ENCODE measurements at regions not wholly inside any gene's neighbourhood (a gene's known extent, or its start where the extent isn't known, plus 50 kb on each side); places are given as distances from the start of the nearest gene placed in this dataset.

DNA sequence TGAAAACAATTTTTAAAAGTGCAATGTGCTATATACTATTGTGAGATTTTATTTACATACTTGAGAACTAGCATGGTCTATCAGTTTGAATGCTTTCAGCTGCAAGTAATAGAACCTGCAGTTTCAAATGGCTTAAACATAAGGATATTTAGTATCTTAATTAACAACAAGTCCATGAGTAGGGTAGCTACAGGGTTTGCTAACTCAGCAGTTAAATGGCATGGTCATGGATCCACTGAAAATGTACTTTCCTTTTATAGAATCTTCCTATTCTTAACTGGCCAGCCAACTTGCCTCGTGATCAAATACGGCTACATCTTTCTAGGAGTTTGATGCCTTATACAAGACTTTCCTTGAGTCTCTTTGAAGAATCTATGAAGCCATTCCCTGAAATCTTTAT is 452.8 kb upstream of the SEMA6A start:
- H3K27ac ChIP-seq: no peak overlapping the region
- intact Hi-C loops (cut with DNase I; ENCODE audit: low total_unique reads): no loop called here
- H3K4me3 ChIP-seq: no peak overlapping the region
- H3K9me3 ChIP-seq: no peaks in the 10 kb centered on the region
- TF ChIP-seq POLR2AphosphoS5 (IDR thresholded peaks at IDR 0.05) (no peak), CTCF (IDR thresholded peaks at IDR 0.05 in 8 of 11, conservative IDR thresholded peaks at IDR 0.05 in 3 of 11) (no peak), POLR2A (IDR thresholded peaks at IDR 0.05) (no peak)
- H3K27me3 ChIP-seq (replicated peaks in 1 of 7): no peaks in the 10 kb centered on the region
- 85 to 96% (median 94%) methylated on average over 2 of the region's 2 CpGs for WGBS, 5 donors
- no peaks in the 10 kb centered on the region for H3K36me3 ChIP-seq
- DNase-seq: no peak
- H3K4me1 ChIP-seq: no peaks in the 10 kb centered on the region

DNA sequence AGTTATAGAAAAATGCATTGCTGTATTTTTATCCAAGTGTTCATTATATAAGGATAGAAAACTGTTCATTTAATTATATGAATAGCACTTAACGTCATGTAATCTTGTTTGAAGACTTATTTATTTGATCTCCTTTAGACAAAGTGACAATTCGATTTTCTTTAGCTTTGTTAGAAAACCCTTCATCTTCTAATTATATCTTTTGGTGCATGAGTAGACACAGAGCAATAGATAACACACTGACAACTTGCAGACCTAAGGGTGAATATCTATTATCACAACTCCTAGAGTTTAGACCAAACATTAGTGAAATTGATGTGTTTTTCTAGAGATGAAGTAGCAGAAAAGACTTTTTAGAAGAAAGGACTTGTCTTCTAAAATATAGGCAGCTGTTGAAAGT is 446.4 kb upstream of the SEMA6A start:
- H3K27ac ChIP-seq: no peak overlapping the region

DNA sequence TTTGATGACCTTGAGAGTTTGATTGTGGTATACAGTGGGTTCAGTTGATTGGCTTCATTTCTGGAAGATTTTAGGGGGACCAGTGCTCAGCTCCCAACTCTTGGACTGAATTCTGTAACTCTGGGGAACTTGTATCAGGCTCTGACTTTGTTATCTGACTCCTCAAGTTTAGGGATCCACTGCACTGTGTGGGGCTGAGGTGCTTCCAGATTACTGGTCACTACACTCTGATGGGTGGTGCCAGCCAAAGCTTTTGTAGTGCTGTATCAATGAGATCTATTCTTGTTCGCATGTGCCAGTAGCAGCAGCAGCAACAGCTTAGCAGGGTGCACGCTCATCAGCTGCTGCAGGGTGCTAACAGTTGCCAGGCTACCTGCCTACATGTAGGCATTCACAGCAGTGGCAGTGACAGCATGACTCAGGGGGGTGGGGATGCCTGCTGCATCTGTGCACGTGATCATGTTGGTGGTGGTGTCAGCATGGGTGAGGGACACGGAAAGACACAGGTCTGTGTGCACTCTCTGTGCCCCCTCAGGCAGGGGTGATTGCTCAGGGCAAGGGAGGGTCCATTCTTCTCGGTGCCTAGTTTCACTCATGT is 438.8 kb upstream of the SEMA6A start:
- Histone ChIP-seq H3K9me3 (peaks cover 0 to 24% (median 15%) of the 10 kb centered on the region in 8 donors), H3K27ac (no peak overlapping the region), H3K4me1 (no peaks in the 10 kb centered on the region), H3K27me3 (replicated peaks in 1 of 7) (no peaks in the 10 kb centered on the region), H3K4me3 (no peak overlapping the region), H3K36me3 (no peaks in the 10 kb centered on the region)
- TF ChIP-seq POLR2AphosphoS5 (IDR thresholded peaks at IDR 0.05) (no peak), POLR2A (IDR thresholded peaks at IDR 0.05) (no peak), CTCF (IDR thresholded peaks at IDR 0.05 in 8 of 11, conservative IDR thresholded peaks at IDR 0.05 in 3 of 11) (no peak)
- no peak for DNase-seq
- WGBS, 5 donors: 70 to 92% (median 80%) methylated on average over 3 to 5 of the region's 5 CpGs
- intact Hi-C loops (cut with DNase I; ENCODE audit: low total_unique reads): no loop called here

More for the DNA sequence above, 446.4 kb upstream of the SEMA6A start:
- Histone ChIP-seq H3K4me3 (no peak overlapping the region), H3K27me3 (replicated peaks in 1 of 7) (no peaks in the 10 kb centered on the region), H3K36me3 (no peaks in the 10 kb centered on the region), H3K4me1 (no peaks in the 10 kb centered on the region), H3K9me3 (no peaks in the 10 kb centered on the region)
- intact Hi-C loops (cut with DNase I; ENCODE audit: low total_unique reads): no loop called here
- 66 to 74% (median 69%) methylated on average over 2 of the region's 2 CpGs for WGBS, 5 donors
- TF ChIP-seq POLR2A (IDR thresholded peaks at IDR 0.05): no peak
- no peak for TF ChIP-seq CTCF (IDR thresholded peaks at IDR 0.05 in 8 of 11, conservative IDR thresholded peaks at IDR 0.05 in 3 of 11)
- no peak for TF ChIP-seq POLR2AphosphoS5 (IDR thresholded peaks at IDR 0.05)
- DNase-seq: no peak

DNA sequence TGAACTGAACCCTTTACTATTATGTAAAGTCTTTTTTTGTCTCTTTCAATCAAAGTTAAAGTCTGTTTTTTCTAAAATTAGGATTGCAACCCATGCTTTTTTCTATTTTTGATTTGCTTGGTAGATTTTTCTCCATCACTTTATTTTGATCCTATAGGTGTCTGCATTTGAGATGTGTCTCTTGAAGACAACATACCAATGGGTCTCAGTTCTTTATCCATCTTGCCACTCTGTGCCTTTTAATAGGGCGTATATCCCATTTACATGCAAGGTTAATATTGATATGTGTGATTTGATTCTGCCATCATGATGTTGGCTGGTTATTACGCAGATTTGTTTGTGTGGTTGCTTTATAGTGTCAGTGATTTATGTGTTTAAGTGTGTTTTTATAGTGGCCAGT is 436.0 kb upstream of the SEMA6A start:
- Histone ChIP-seq H3K4me1 (no peaks in the 10 kb centered on the region), H3K27me3 (replicated peaks in 1 of 7) (no peaks in the 10 kb centered on the region), H3K4me3 (no peak overlapping the region), H3K36me3 (no peaks in the 10 kb centered on the region), H3K27ac (no peak overlapping the region), H3K9me3 (peaks cover 0 to 29% (median 15%) of the 10 kb centered on the region in 8 donors)
- intact Hi-C loops (cut with DNase I; ENCODE audit: low total_unique reads): no loop called here
- TF ChIP-seq POLR2AphosphoS5 (IDR thresholded peaks at IDR 0.05) (no peak), POLR2A (IDR thresholded peaks at IDR 0.05) (no peak), CTCF (IDR thresholded peaks at IDR 0.05 in 8 of 11, conservative IDR thresholded peaks at IDR 0.05 in 3 of 11) (no peak)
- WGBS, 5 donors: 86 to 92% (median 90%) methylated on average over 2 of the region's 2 CpGs
- DNase-seq: no peak

Measured in spleen (tissue), 11 donors.